ENCODE measurements at regions not wholly inside any gene's neighbourhood (a gene's known extent, or its start where the extent isn't known, plus 50 kb on each side); places are given as distances from the start of the nearest gene placed in this dataset.
"Not testable (repeated sequence)": the region's sequence is repeated elsewhere in the genome, so short reads cannot be mapped to it uniquely, and the experiment has no call there.

DNA sequence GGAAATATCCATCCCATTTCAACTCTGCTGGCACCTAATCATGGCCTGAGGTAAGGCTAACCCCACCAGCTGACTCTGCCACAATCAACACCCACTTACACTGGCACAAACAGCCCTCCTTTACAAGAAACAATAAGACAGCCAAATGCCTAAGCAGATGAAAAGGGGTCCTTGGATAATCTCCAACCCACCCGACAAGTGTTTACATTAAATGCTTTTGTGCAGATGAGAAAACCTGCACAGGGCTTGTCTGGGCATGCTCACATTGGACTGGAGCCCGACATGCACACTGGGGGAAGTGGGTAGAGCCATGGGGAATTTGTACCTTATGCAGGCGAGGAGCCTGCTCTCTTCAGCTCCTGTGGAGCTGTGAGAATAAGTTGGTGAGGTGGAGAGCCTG lies 138.9 kb upstream of the ITM2A start:
- no peak for DNase-seq (ENCODE audit: low spot score)

DNA sequence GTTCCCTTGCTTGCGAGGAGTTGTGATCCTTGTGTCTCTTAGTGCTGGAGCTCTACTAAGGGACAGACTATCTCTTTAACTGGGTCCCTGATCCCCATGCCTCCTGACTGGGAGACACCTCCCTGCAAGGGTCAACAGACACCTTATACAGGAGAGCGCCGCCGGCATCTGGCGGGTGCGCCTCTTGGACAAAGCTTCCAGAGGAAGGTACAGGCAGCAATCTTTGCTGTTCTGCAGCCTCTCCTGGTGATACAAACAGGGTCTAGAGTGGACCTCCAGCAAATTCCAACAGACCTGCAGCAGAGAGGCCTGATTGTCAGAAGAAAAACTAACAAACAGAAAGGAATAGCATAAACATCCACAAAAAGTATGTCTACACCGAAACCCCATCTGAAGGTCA lies 115.6 kb upstream of the ITM2A start:
- no peak for DNase-seq (ENCODE audit: low spot score)

DNA sequence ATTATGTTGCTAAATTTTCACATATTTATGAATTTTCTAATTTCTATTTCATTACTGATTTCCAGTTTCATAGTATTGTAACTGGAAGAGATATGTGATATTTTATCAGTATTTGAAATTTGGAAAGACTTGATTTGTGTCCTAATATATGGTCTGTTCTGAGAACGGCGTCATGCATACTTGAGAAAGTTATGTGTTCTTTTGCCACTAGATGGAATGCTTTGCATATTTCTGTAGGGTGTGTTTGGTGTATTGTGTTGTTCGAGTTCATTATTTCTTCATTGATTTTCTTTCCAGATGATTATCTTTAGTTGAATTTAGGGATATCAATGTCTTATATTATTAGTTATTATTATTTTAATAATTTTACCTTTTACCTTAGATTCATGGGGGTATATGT lies 110.6 kb upstream of the ITM2A start:
- DNase-seq (ENCODE audit: low spot score): peak; percentile 1

DNA sequence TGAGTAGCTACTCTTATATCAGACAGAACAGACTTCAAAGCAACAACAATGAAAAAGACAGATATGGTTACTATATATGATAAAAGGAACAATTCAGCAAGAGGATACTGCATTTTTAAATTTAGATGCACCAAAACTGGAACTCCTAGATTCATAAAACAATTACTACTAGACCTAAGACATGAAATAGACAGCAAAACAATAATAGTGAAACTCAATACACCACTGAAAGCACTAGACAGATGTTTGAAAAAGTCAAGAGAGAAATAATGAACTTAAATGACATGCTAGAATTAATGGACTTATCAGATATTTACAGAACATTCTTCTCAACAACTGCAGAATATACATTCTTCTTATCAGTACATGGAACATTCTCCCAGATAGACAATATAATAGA lies 99.5 kb upstream of the ITM2A start:
- no peak for DNase-seq (ENCODE audit: low spot score)

DNA sequence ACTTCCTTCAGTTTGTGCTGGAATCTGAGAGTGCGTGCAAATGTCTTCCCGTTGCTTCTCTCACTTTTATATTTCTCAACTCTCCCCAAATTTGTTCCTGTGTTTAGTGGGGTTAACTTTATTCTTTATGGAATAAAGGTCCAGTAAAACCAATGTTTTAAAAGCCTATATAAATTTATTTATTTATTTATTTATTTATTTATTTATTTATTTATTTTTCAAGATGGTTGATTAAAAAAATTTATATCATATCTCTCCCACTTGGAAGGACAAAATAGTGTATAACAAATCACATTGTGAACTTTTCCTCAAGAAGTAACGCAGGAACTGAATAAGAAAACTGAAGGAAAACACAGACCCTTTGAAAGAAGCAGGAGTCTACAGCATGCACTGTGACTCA lies 95.3 kb upstream of the ITM2A start:
- no peak for DNase-seq (ENCODE audit: low spot score)

DNA sequence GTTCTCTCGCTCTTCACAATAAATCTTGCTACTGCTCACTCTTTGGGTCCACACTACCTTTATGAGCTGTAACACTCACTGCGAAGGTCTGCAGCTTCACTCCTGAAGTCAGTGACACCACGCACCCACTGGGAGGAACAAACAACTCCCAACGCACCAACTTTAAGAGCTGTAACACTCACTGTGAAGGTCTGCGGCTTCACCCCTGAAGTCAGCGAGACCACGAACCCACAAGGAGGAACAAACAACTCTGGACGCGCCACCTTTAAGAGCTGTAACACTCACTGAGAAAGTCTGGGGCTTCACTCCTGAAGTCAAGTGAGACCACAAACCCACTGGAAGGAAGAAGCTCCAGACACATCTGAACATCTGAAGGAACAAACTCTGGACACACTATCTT lies 89.5 kb upstream of the ITM2A start:
- DNase-seq (ENCODE audit: low spot score): not testable (repeated sequence)

DNA sequence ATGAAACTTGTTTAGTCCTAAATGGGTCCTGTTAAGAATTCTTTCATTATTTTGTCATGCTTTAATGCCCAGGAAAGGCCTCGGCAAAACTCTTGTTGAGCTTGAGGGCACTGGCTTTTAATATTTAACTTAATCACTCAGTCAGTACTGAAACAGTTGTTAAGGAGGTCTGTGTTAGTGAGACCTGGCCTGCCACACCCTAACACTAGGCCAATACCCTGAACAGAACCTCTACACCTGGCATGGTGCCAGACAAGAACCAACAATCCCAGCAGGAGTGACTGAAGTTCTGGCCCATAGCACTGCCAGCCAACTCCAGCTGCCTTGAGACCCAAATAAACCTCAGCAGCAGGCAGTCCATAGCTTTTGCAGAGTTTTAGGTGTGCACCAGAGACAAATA lies 85.7 kb upstream of the ITM2A start:
- no peak for DNase-seq (ENCODE audit: low spot score)

DNA sequence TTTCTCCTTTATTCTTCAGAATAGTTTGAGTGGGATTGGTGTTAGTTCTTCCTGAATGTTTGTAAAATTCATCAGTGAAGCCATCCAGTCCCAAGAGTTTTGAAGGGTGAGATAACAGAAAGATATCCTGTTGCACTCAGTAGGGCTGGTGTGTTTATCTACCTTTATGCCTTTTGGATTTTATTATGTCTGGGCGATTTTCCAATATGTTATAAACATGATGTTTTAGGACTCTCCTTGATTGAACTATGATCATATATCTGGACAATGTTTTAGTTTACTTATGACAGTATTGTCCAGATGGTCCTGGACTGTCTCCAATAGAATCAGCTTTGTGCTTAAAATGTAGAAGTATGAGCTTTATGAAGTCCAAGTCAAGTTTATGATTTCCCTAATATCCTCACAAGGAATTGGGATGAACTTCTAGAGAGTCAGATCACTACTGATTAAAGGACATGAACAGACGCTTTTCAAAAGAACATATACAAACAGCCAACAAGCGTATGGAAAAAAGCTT lies 77.6 kb upstream of the ITM2A start:
- no peak for DNase-seq (ENCODE audit: low spot score)

DNA sequence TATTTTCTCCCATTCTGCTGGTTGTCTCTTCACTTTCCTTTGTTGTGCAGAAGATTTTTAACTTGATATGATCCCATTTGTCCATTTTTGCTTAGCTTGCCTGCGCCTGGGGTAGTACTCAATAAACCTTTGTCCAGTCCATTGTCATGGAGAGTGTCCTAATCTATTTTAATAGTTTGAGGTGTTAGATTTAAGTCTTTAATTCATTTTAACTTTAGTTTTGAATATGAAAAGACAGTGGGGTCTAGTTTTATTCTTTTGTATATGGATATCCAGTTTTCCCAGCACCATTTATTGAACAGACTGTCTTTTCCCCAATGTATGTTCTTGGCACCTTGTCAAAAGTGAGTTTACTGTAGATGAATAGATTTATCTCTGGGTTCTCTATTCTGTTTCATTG lies 76.0 kb upstream of the ITM2A start:
- DNase-seq (ENCODE audit: low spot score): no peak

DNA sequence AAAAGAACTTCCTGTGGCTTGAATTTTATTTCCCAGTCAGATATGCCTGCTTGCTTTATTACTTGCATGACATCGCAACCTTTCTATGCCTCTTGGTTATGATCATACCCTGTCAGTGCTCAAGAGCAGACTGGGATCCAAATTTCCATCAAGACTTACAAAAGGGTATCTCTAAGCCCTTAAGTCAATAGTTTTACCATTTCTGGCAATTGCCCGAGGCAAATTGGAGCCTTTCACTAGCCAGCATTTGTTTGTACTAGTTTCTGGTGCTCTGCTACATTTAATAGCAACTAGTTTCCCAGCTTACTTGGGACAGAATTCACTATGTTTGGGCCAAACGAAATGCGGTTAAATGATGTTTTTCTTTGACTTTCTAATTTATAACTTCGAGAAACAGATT lies 73.2 kb upstream of the ITM2A start:
- no peak for DNase-seq (ENCODE audit: low spot score)

All from globus pallidus (tissue), 1 donor.